Iris pigment epithelial cell (primary cell): ENCODE measurements at regions not wholly inside any gene's neighbourhood (a gene's known extent, or its start where the extent isn't known, plus 50 kb on each side); places are given as distances from the start of the nearest gene placed in this dataset.

Experiments
- DNase-seq: peaks from one replicate; pipeline ENCODE4 v3.0.0-alpha.2; 2011; ENCODE audit warnings: low read depth

GRCh38 chr22:49435596-49435995 is 392.1 kb downstream of the BRD1 start:
- no peak for DNase-seq

- DNase-seq, result no peak
Measured at GRCh38 chr22:49433717-49434611, 393.7 kb downstream of the BRD1 start.

- DNase-seq, result no peak
Measured at GRCh38 chr22:49432897-49433443, 394.7 kb downstream of the BRD1 start.

GRCh38 chr22:49432211-49432896 is 395.3 kb downstream of the BRD1 start:
- DNase-seq, result no peak

- no peak for DNase-seq
Measured at GRCh38 chr22:49431551-49431950, 396.1 kb downstream of the BRD1 start.

GRCh38 chr22:49429066-49429465 is 398.6 kb downstream of the BRD1 start:
- no peak for DNase-seq

- DNase-seq, result no peak
Measured at GRCh38 chr22:49427941-49428340, 399.7 kb downstream of the BRD1 start.

GRCh38 chr22:49427341-49427740 is 400.3 kb downstream of the BRD1 start:
- DNase-seq, result no peak

- no peak for DNase-seq
Measured at GRCh38 chr22:49426618-49427266, 400.9 kb downstream of the BRD1 start.

GRCh38 chr22:49426098-49426497 is 401.6 kb downstream of the BRD1 start:
- DNase-seq, result no peak

- no peak for DNase-seq
Measured at GRCh38 chr22:49425356-49425755, 402.3 kb downstream of the BRD1 start.

- no peak for DNase-seq
Measured at GRCh38 chr22:49424893-49425270, 402.8 kb downstream of the BRD1 start.

- DNase-seq, result no peak
Measured at GRCh38 chr22:49423125-49423650, 404.5 kb downstream of the BRD1 start.

- no peak for DNase-seq
Measured at GRCh38 chr22:49422701-49423100, 405.0 kb downstream of the BRD1 start.

- no peak for DNase-seq
Measured at GRCh38 chr22:49420651-49421050, 407.0 kb downstream of the BRD1 start.

GRCh38 chr22:49419661-49420060 is 408.0 kb downstream of the BRD1 start:
- no peak for DNase-seq

- no peak for DNase-seq
Measured at GRCh38 chr22:49418943-49419342, 408.7 kb downstream of the BRD1 start.

- no peak for DNase-seq
Measured at GRCh38 chr22:49418341-49418894, 409.3 kb downstream of the BRD1 start.

- DNase-seq, result no peak
Measured at GRCh38 chr22:49417833-49418232, 409.8 kb downstream of the BRD1 start.

GRCh38 chr22:49417326-49417725 is 410.3 kb downstream of the BRD1 start:
- DNase-seq, result no peak

GRCh38 chr22:49415151-49415951 is 412.3 kb downstream of the BRD1 start:
- DNase-seq, result no peak
